Umbilical cord (tissue), 1 donor: ENCODE measurements at regions not wholly inside any gene's neighbourhood (a gene's known extent, or its start where the extent isn't known, plus 50 kb on each side); places are given as distances from the start of the nearest gene placed in this dataset.

Experiments
- DNase-seq: peaks from one replicate; pipeline ENCODE4 v3.0.0-alpha.2; 2015; ENCODE audit warnings: low spot score

DNA sequence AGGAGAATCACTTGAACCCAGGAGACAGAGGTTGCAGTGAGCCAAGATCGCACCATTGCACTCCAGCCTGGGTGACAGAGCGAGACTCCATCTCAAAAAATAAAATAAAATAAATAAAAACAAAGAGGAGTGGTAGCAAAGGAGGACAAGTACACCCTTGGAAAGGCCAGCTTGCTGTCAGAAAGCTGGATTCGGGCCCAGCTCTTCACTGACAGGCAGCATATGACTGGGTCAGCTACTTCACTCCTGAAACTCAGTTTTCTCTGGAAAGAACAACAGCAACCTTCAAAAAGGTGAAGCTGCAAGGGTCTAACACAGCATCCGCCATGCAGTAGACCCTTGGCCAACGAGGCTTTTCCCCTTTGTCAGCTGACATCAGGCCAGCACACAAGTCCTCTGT lies 156.0 kb upstream of the TIAM1 start:
- no peak for DNase-seq

DNA sequence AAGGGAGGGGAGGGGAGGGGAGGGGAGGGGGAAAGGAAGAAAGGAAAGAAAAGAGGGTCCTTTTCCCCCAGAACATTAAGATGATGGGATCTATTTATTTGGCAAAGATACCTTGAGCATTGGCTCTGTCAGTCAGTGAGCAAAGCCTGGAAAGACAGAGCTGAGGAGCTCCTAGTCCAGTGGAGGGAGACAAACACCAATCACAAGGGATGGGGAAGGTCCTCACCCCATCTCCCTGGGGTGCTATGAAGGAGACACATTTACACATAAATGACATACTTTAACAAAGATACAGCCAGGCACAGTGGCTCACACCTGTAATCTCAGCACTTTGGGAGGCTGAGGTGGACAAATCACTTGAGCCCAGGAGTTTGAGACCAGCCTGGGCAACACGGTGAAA lies 154.9 kb upstream of the TIAM1 start:
- DNase-seq, result no peak

DNA sequence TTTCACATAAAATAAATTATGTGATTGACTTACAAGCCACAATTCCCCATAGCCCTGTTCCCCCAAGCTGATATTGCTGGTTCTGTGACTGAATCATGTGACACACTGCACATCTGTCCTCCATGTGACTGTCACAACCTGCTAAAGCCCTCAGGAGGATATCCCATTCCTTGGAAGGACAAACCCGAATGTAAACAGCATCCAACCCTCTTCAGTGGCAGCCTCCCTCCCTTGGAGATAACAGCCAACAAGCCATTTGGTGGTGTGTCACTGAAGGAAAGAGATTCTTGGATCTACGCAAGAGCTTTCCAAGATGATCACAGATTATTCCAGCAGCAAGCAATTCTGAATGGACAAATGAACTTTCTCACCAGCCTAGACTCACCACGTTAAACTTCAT lies 153.9 kb upstream of the TIAM1 start:
- no peak for DNase-seq

DNA sequence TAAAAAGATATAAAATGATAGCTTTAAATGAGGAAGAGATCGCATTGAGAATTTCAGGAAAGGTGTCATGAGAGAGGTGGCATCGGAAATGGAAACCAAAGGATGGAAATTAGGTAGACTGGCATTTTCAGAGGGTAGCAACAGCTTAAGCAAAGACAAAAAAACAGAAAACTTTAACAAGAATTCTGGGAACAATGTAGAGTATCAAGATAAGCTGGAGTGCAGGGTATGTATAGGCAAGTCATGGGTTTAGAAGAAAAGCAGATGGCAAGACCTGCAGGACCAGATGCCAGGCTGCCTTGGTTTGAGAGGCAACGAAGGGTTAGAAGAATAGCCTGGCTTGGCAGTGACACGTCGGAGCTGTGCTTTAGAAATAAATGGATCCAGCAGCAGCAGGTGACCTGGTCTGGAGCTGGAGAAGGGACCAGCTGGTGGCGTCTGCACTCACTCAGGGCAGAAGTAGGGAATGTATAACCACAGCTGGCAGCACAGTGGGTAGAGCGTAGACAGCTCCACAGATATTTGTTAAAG lies 149.4 kb upstream of the TIAM1 start:
- DNase-seq, result no peak

DNA sequence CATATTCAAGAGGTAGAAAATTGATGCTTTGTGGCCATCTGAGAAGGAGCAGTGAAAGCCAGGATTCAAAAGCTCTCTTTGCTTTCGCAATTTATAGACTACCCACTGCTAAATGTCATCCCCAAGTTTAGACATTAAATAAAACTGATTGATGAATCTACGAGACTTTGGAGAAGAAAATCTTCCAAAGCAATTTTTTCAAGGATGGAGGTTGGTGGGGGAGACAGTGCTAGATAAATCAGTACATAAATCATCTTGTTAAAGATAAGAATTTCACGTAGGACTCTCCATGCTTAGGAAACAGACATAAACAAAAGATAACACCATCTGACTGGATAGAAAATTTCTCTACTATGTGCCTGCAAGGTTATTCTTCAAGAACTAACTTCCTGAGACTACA lies 147.6 kb upstream of the TIAM1 start:
- peak; percentile 34 for DNase-seq

DNA sequence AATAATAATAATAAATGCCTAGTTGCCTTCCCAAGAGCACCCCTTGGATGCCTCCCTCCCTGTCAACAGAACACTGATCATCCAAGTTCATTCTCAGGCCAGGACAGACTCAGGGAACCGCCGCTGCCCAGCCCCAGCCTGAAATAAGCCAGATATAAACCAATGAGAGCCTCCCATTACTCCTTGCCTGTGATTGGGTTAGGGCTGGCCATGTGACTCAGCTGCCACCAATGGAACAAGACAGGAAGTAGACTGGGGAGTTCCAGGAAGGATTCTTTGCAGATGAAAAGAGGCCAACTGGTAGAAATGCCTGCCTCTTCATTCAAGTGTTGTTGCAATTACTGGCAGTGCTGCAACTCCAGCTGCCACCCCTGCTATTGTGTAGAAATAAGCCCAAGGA lies 146.4 kb upstream of the TIAM1 start:
- peak; percentile 29 for DNase-seq

DNA sequence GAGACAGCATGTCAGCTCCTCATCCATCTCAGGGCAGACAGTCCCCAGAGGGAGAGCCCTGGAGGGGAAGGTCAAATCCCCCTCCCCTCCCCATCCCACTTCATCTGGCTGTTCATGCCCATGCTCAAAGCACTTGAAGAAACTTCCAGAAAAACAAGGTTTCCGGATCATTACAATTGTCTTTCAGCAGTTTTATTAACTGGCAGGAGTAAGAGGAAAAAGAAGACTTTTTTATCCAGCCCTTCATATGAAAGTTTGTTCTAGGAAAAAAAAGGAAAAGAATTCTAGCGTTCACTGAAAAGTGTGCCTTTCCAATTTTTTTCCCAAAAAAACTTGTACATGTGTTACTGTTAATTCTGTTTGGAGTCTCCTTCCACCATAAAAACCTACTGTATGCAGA lies 145.7 kb upstream of the TIAM1 start:
- DNase-seq, result no peak

DNA sequence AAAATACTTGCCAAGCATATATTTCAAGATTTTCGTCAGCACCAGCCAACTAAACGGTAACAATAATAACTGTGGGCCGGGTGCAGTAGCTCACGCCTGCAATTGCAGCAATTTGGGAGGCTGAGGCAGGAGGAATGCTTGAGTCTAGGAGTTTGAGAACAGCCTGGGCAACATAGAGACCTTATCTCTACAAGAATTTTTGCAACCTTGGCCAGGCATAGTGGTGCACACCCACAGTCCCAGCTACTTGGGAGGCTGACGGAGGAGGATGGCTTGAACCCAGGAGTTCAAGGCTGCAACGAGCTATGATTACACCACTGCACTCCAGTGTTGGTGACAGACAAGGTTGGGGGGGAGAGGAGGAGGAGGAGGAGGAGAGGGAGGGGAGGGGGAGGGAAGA lies 145.0 kb upstream of the TIAM1 start:
- DNase-seq, result no peak

DNA sequence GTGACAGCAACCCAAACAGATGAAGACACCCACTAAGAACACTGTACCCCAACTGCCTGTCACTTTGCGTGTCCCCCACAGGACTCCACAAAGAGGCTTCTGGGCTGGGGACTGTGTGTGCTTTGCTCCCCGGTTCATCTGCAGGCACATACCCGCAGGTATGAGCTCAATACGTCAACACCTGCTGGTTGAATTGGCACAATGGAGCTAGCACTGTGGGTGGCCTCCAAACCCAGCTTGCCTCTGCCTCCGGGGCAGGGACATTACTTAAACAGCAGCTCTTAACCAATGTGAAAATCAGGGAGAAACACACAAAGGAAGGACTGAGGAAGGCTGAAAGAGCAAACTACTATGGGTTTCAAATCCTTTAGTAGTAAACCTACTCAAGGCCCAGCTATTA lies 140.2 kb upstream of the TIAM1 start:
- no peak for DNase-seq

DNA sequence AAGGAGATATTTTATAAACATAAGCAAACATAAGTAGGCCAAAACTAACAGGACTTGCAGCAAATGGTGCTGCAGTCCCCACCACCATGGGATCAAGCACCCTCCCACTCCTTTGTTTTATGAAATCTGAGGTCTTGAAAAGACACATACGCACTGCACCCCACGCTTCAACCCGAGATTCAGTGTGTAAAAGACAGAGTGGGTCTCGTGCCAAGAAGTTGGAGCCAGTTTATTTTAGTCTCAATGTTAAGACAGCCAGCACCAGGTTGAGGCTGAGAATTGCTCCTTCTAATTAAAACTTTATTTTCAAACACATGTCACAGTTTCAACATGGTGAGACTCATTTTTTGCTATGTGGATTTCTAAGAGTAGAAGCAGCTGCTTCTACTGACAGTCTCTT lies 139.1 kb upstream of the TIAM1 start:
- no peak for DNase-seq

DNA sequence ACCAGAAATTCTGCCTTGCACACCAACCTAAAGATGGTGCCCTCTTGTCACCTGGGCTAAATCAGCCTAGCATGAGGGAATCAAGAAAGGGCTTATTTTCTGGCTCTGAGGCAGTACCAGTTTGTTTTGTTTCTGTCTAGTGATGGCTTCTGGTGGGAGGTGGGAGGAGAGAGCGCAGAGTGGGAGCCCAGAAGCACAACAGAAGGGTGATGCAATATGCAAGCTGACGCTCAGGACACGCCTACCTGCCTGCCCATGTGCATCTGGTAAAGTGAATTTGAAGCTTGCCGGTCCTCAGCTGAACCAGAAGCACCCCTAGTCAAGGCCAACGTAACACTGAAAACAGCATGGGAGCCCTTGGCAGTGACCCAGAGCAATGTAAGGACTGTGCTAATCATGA lies 138.4 kb upstream of the TIAM1 start:
- no peak for DNase-seq

DNA sequence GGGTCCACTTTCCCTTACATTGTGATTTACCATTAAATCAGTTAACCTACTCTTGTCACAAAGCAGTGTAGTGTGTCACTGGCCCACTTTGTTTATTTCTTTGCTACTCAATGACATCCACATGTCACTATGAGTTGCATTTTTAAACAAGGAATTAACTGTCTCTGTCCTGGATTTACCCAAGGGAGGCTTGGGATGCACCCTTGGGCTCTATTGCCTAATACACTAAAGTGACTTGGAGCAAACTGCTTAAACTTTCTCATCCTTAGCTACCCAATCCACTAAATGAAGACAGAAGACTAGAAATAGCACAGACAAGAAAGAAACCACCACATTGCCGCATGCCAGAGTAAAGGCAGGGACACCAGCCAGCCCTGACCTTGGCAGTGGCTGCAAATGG lies 136.2 kb upstream of the TIAM1 start:
- no peak for DNase-seq

DNA sequence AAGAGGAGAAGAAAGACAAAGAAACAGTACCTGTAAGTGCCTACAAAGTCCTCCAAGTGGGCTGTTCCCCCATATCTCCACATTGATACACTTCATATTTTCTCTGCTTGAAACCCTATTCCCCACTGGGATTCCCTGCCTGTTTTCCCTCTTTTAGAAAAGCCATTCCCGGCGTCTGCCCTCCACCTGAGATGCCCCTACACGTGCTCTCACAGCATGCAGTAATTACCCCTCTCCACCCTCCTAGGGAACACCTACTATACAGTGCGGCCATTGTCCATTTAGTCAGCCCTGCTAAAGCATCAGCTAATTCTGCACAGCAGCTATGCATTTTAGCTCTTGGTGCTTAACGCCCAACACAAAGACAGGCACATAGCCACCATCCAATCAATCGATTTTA lies 135.7 kb upstream of the TIAM1 start:
- no peak for DNase-seq

DNA sequence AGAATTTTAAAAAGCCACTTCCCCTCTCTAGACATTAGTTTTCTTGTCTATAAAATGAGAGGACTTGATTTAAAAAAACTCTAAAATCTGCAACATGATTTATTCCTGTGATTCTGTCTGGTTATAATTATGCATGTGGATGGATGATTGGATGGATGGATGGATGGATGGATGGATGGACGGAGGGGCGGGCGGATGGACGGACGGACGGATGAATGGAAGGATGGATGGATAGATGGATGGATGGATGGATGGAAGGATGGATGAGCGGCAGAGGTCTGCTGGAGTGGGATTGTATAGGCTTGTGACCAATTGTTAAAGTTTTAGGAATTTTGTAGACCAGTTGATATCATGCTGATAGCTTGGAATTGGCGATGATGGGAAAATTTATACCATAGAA lies 135.2 kb upstream of the TIAM1 start:
- DNase-seq, result no peak

DNA sequence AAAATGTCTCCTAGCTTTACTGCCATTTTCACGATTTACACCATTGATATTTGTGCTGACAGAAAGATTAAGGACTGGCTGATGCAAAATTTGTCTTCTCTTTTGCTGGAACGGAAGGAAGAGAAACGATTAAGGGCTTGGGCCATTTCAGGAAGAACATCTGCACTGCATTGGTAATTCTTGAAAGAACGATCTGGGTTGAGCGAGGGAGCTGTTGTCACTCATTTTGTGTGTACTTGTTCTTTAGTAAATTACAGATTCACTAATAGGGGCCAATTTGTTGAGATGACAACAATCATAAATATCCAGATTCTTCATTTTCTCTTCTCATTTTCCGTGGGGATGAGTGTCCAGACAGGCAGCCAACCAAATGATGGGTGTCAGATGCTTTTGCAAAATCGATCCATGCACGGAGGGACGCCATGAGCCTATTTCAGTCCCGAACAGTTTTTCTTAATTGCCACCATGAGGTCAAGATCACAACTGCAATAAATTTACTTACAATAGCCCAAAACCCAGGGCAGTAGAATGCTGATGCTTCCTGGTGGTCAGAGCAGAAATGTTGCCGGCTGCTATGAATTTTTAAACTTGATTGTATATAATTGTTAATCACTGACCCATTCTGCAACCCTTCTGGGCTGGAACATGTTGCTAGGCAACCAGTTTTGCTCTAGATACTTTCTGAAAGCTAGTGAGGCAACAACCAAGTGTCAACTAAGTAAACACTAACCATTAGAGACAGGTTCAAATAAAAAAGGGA lies 132.4 kb upstream of the TIAM1 start:
- DNase-seq, result no peak

DNA sequence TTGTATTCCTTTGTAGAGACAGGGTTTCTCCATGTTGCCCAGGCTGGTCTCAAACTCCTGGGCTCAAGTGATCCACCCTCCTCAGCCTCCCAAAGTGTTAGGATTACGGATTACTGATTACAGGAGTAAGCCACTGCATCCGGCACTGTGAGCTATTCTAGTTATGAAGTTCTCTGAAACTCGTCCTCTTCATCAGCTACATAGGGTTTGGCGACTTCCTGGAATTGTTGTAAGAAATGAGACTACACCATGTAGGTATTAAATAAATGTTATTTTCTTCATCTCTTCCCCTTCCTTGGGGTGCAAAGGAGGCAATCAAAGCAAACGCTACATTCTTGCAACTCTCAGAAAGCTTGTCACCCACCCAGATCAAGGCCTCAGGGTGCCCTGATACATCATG lies 131.2 kb upstream of the TIAM1 start:
- DNase-seq, result no peak

DNA sequence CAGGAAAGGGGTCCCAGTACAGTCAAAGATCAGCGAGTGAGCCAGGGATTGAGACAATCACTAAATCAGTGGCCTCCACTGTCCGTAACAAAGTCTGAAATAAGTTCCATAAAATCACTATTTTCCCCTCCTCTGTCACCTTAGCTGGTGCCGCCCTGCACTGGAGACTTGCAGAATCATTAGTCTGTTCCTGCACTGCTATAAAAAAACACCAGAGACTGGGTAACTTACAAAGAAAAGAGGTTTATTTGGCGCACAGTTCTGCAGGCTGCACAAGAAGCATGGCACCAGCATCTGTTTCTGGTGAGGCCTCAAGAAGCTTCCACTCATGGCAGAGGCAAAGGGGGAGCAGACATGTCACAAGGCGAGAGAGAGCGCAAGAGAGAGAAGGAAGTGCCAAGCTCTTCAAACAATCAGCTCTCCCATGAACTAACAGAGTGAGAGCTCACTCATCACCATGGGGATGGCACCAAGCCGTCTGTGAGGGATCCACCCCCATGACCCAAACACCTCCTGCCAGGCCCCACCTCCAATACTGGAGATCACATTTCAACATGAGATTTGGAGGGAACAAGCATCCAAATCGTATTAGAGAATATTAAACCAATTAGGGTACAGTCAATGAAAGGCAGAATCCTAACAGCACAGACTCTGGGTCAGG lies 129.8 kb upstream of the TIAM1 start:
- no peak for DNase-seq

DNA sequence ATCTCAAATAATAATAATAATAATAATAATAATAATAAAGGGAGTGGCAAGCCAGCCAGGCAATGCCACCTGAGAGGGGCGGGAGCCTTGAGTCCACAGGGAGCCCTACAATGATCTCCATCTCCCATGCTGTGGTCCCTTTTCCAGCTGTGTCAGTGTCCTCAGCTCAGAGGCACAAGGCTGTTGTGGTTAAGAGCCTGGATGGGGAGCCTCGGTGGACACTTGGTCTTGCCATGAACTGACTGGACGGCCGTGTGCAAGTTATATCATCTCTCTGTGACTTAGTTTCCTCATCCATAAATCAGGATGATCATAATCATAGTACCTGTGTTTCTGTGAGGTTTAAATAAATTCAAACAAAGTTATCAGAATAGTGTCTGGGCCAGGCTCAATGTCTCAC lies 127.8 kb upstream of the TIAM1 start:
- DNase-seq, result no peak

DNA sequence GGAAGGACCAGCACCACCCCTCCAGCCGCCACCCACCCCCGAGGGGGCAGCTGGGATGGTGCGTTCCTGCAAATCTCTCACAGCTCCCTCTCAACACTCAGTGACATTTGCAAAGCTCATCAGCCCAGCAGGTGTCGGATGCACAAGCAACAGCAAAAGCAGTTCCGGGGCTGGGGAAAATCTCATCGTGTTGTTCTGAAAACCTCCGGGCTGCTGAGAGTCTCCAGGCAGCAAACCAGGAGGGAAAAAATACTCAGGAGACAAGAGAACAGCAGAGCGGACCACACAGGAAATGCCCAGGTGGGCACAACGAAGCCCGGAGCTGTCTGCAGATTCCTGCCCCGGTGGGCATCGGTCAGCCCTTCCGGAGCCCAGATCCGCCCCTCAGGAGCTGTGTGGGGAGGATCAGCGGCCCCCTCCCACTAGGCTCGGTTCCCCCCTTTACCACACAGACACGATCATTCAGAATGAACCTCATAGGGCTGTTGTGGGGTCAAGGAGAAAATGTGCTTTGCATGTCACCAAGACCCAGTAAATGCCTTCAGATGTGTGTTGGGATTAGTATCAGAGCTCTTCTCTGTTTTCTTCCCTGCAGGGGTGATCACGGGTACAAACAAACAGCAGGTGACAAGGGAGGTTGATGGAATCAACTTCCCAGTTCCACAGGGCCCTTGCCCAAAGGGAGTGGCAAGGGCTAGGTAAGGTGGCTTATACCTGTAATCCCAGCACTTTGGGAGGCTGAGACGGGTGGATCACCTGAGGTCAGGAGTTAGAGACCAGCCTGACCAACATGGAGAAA lies 127.0 kb upstream of the TIAM1 start:
- no peak for DNase-seq

DNA sequence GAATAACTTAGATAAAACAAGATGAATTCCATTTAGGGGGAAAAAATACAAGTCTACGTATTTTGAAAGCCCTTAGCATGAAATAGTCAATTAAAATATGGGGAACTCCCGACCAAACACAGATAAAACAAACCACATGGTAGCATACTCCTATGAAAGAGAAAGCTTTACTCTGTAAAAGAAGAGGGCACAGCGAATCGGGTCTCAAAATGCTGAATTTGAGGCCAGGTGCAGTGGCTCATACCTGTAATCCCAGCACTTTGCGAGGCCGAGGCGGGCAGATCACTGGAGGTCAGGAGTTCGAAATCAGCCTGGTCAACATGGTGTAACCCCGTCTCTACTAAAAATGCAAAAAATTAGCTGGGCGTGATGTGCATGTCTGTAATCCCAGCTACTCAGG lies 116.9 kb upstream of the TIAM1 start:
- DNase-seq, result no peak

DNA sequence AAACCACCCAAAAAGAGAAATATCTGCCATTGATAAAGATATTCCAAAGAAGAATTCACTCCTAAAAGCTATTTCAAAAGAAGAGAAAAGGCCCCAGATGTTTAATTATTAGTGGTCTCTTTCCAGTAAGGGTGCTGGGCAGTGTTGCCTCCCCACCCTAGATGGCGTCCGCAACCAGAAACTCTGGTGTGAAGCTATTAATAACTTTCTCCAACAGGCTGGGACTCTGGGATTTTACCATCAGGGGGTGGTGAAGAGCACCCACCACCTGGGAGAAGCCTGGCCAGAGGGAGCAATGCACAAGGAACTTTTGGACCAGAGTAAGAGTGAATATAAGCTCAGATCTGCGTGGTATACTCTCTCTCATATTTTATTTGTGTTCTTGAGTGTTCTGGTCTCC lies 115.4 kb upstream of the TIAM1 start:
- no peak for DNase-seq

DNA sequence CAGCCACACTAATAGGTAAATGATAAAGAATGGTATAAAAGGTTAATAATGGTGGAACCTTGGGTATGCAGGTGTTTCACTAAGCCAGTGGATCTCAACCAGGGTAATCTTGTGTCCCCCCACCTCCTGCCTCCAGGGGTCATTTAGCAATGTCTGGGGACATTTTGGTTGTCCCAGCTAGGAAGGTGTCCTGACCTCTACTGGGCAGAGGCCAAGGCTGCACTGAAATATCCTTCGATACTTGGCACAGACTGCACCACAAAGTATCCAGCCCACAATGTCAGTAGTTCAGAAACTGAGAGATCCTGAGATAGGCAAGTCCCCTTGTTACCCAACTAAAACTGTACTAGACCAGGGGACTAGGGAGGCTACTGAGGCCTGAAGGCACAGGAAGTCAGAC lies 113.6 kb upstream of the TIAM1 start:
- DNase-seq, result no peak

DNA sequence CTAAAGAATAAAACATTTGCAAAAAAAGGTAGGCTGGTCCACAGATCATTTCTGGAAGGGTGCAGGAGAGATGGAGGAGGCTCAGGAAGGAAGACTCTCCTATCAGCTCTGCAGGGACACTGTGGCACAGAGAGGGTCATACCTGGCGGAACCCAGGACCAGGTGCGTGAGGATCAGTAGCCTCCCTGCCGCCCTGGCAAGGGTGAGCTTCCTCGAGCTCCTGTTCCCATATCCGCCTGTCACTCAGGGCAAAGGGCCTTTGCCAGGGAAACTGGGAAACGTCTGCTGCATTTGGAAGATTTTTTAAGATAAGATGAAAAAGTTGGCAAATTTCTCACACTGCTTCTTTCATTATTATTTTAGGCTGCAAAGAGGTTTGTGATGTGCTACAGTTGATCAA lies 112.1 kb upstream of the TIAM1 start:
- no peak for DNase-seq
